Endothelial cell of umbilical vein (primary cell): ENCODE measurements at regions not wholly inside any gene's neighbourhood (a gene's known extent, or its start where the extent isn't known, plus 50 kb on each side); places are given as distances from the start of the nearest gene placed in this dataset.

Experiments
- CTCF ChIP-seq, 2 donors: IDR thresholded peaks; 1 replicate in 1 of 2; 2 replicates in 1 of 2; pipeline ENCODE4 v1.5.1; 2011; ENCODE audit warnings: low read length in 2 of 2, mild to moderate bottlenecking in 2 of 2, moderate library complexity in 2 of 2, control low read depth in 1 of 2, inconsistent platforms in 1 of 2, low read depth in 1 of 2; ENCODE audit not compliant: insufficient read depth in 1 of 2; ENCODE audit errors: extremely low read depth in 1 of 2
- FOS ChIP-seq: IDR thresholded peaks from 2 replicates; pipeline ENCODE4 v1.6.1; 2011; ENCODE audit warnings: mild to moderate bottlenecking, low read length, moderate library complexity, borderline replicate concordance; ENCODE audit not compliant: insufficient read depth
- POLR2A ChIP-seq: IDR thresholded peaks from 2 replicates; pipeline ENCODE4 v1.6.1; 2012; ENCODE audit warnings: low read depth, mild to moderate bottlenecking, control low read depth, low read length
- POLR2AphosphoS5 ChIP-seq: IDR thresholded peaks from 2 replicates; pipeline ENCODE4 v1.6.1; 2012; ENCODE audit warnings: low read depth, mild to moderate bottlenecking, control low read depth, low read length, moderate library complexity; ENCODE audit not compliant: insufficient read depth

GRCh38 chr20:19000078-19000477, 186.5 kb downstream of the SCP2D1 start:
- TF ChIP-seq POLR2AphosphoS5: no peak
- TF ChIP-seq CTCF (IDR thresholded peaks at IDR 0.05; ENCODE audit: extremely low read depth in 1 of 2, insufficient read depth in 1 of 2, low read depth in 1 of 2, low read length in 2 of 2): no peak
- no peak for TF ChIP-seq FOS
- no peak for TF ChIP-seq POLR2A
